Nucleus accumbens (tissue), 56 donors: ENCODE measurements at regions not wholly inside any gene's neighbourhood (a gene's known extent, or its start where the extent isn't known, plus 50 kb on each side); places are given as distances from the start of the nearest gene placed in this dataset.
"Not testable (repeated sequence)": the region's sequence is repeated elsewhere in the genome, so short reads cannot be mapped to it uniquely, and the experiment has no call there.

Experiments
- DNase-seq, 56 donors: peaks; one replicate each; lab custom pipeline; 2025; lab: John Stamatoyannopoulos, UW

- no peak for DNase-seq
These were observed 237.0 kb downstream of the IKZF2 start for GRCh38 chr2:212914392-212914791.

GRCh38 chr2:212913640-212914306, 237.6 kb downstream of the IKZF2 start:
- DNase-seq: no peak

GRCh38 chr2:212912445-212913103, 238.8 kb downstream of the IKZF2 start:
- DNase-seq: peak in 15 of 56 donors; percentile 1 to 38 (median 8)

- no peak for DNase-seq
These were observed 240.4 kb downstream of the IKZF2 start for GRCh38 chr2:212911011-212911410.

GRCh38 chr2:212908682-212909435, 242.6 kb downstream of the IKZF2 start:
- peak in 5 of 56 donors; percentile 2 to 28 (median 6) for DNase-seq

GRCh38 chr2:212908031-212908430, 243.4 kb downstream of the IKZF2 start:
- no peak for DNase-seq

- DNase-seq: no peak
These were observed 244.8 kb downstream of the IKZF2 start for GRCh38 chr2:212906620-212907019.

- no peak for DNase-seq
These were observed 245.7 kb downstream of the IKZF2 start for GRCh38 chr2:212905640-212906201.

- no peak for DNase-seq
These were observed 246.8 kb downstream of the IKZF2 start for GRCh38 chr2:212904646-212905045.

GRCh38 chr2:212903413-212903812, 248.0 kb downstream of the IKZF2 start:
- no peak for DNase-seq

GRCh38 chr2:212902421-212902820, 249.0 kb downstream of the IKZF2 start:
- DNase-seq: no peak

- no peak for DNase-seq
These were observed 249.7 kb downstream of the IKZF2 start for GRCh38 chr2:212901604-212902275.

GRCh38 chr2:212900715-212901114, 250.7 kb downstream of the IKZF2 start:
- DNase-seq: no peak

GRCh38 chr2:212898011-212898410, 253.4 kb downstream of the IKZF2 start:
- no peak for DNase-seq

- DNase-seq: no peak
These were observed 254.1 kb downstream of the IKZF2 start for GRCh38 chr2:212897296-212897695.

GRCh38 chr2:212894026-212894425, 257.4 kb downstream of the IKZF2 start:
- DNase-seq: no peak

- DNase-seq: no peak
These were observed 258.2 kb downstream of the IKZF2 start for GRCh38 chr2:212893216-212893615.

GRCh38 chr2:212892193-212892592, 259.2 kb downstream of the IKZF2 start:
- peak in 2 of 56 donors; percentile 0 to 18 for DNase-seq

- no peak for DNase-seq
These were observed 259.8 kb downstream of the IKZF2 start for GRCh38 chr2:212891580-212891979.

GRCh38 chr2:212882626-212883025, 268.8 kb downstream of the IKZF2 start:
- no peak for DNase-seq

GRCh38 chr2:212876556-212876955, 274.9 kb downstream of the IKZF2 start:
- not testable (repeated sequence) for DNase-seq
